GM23338 (cell line): ENCODE measurements at regions not wholly inside any gene's neighbourhood (a gene's known extent, or its start where the extent isn't known, plus 50 kb on each side); places are given as distances from the start of the nearest gene placed in this dataset.

ENCODE experiments used
- ATAC-seq: fragments of 200-7000 bp; cut with Tn5 transposase; 3 replicates; pipeline ENCODE4 v1.9.1; 2020
- DNase-seq: peaks from one replicate; pipeline ENCODE4 v3.0.0-alpha.2; 2015; ENCODE audit warnings: low spot score
- H2AFZ ChIP-seq: fragments of 200-600 bp; sonication (generic); 2 replicates; pipeline ENCODE4 v1.8.0; 2016; ENCODE audit warnings: antibody characterized with exemption, mild to moderate bottlenecking, moderate library complexity
- H3F3A ChIP-seq: fragments of 200-600 bp; sonication (generic); replicated peaks from 2 replicates; pipeline ENCODE4 v1.8.0; 2017; ENCODE audit warnings: antibody characterized with exemption, mixed run types, low read depth
- H3K27ac ChIP-seq: fragments of 200-600 bp; sonication (generic); 2 replicates; pipeline ENCODE4 v1.6.1; 2016; ENCODE audit warnings: low read depth
- H3K27me3 ChIP-seq: fragments of 200-600 bp; sonication (generic); 2 replicates; pipeline ENCODE4 v1.8.0; 2016; ENCODE audit warnings: mild to moderate bottlenecking, mixed run types, moderate library complexity; ENCODE audit not compliant: insufficient read depth
- H3K36me3 ChIP-seq: fragments of 200-600 bp; sonication (generic); 2 replicates; pipeline ENCODE4 v1.8.0; 2016; ENCODE audit warnings: mild to moderate bottlenecking; ENCODE audit not compliant: insufficient read depth
- H3K4me1 ChIP-seq: fragments of 200-600 bp; sonication (generic); 2 replicates; pipeline ENCODE4 v1.8.0; 2016; ENCODE audit warnings: mild to moderate bottlenecking, moderate library complexity; ENCODE audit not compliant: insufficient read depth
- H3K4me2 ChIP-seq: fragments of 200-600 bp; sonication (generic); 2 replicates; pipeline ENCODE4 v1.7.1; 2017; ENCODE audit warnings: mixed run types
- H3K4me3 ChIP-seq: fragments of 200-600 bp; sonication (generic); 2 replicates; pipeline ENCODE4 v1.6.1; 2016; ENCODE audit warnings: mixed run types
- H3K79me2 ChIP-seq: fragments of 200-600 bp; sonication (generic); replicated peaks from 2 replicates; pipeline ENCODE4 v1.8.0; 2017; ENCODE audit warnings: mild to moderate bottlenecking; ENCODE audit not compliant: insufficient read depth
- H3K9me2 ChIP-seq: fragments of 200-600 bp; sonication (generic); 2 replicates; pipeline ENCODE4 v1.8.0; 2017; ENCODE audit not compliant: insufficient read depth
- H4K20me1 ChIP-seq: fragments of 200-600 bp; sonication (generic); replicated peaks from 2 replicates; pipeline ENCODE4 v1.8.0; 2017; ENCODE audit warnings: mild to moderate bottlenecking; ENCODE audit not compliant: insufficient read depth
- H3K27ac Mint-ChIP-seq: 2 replicates; pipeline ENCODE4 v1.8.0; 2020; ENCODE audit warnings: inconsistent platforms, mild to moderate bottlenecking, moderate library complexity, mixed read lengths
- H3K27me3 Mint-ChIP-seq: 3 replicates; pipeline ENCODE4 v1.8.0; 2022; ENCODE audit warnings: low read depth, mild to moderate bottlenecking, moderate library complexity, mixed read lengths, inconsistent platforms; ENCODE audit not compliant: insufficient read depth, poor library complexity
- H3K36me3 Mint-ChIP-seq: 3 replicates; pipeline ENCODE4 v1.8.0; 2021; ENCODE audit warnings: low read depth, mild to moderate bottlenecking, inconsistent platforms, moderate library complexity, mixed read lengths
- H3K4me1 Mint-ChIP-seq: 3 replicates; pipeline ENCODE4 v1.8.0; 2020; ENCODE audit warnings: mild to moderate bottlenecking, inconsistent platforms, mixed read lengths
- H3K4me3 Mint-ChIP-seq: 3 replicates; pipeline ENCODE4 v1.8.0; 2021; ENCODE audit warnings: moderate library complexity, mild to moderate bottlenecking, inconsistent platforms, mixed read lengths
- H3K9me3 Mint-ChIP-seq: 3 replicates; pipeline ENCODE4 v1.8.0; 2020; ENCODE audit warnings: moderate library complexity, mild to moderate bottlenecking, inconsistent platforms, mixed read lengths
- CREB1 ChIP-seq: fragments of 250-450 bp; sonication (Bioruptor Pico); IDR thresholded peaks from 2 replicates; pipeline ENCODE4 v1.5.0; 2020; ENCODE audit warnings: low read depth, mild to moderate bottlenecking, moderate library complexity
- CTCF ChIP-seq, 2 experiments: fragments of 200-600 bp in 1 of 2; sonication (generic) in 1 of 2; conservative IDR thresholded peaks; 2 replicates each; pipeline versions ENCODE4 v1.5.1 to v1.6.1; 2016 to 2017; ENCODE audit warnings: antibody characterized with exemption in 2 of 2, low read depth in 2 of 2, mild to moderate bottlenecking in 2 of 2, moderate library complexity in 1 of 2
- ETS1 ChIP-seq: IDR thresholded peaks from 2 replicates; pipeline ENCODE4 v1.6.1; 2016; ENCODE audit warnings: antibody characterized with exemption
- JUNB ChIP-seq: IDR thresholded peaks from one replicate; pipeline ENCODE4 v1.6.1; 2016; ENCODE audit warnings: antibody characterized with exemption; ENCODE audit not compliant: unreplicated experiment
- STAT1 ChIP-seq: IDR thresholded peaks from one replicate; pipeline ENCODE4 v1.6.1; 2016; ENCODE audit warnings: antibody characterized with exemption; ENCODE audit not compliant: unreplicated experiment
- ZNF114 ChIP-seq: fragments of 250-450 bp; sonication (Bioruptor Pico); IDR thresholded peaks from 2 replicates; pipeline ENCODE4 v1.5.0; 2020; ENCODE audit warnings: mild to moderate bottlenecking, moderate library complexity
- TF ChIP-seq, protein P1 (sequence below): fragments of 250-450 bp; sonication (Bioruptor Pico); IDR thresholded peaks from 2 replicates; pipeline ENCODE4 v1.5.0; 2020; ENCODE audit warnings: mild to moderate bottlenecking, moderate library complexity

DNA sequence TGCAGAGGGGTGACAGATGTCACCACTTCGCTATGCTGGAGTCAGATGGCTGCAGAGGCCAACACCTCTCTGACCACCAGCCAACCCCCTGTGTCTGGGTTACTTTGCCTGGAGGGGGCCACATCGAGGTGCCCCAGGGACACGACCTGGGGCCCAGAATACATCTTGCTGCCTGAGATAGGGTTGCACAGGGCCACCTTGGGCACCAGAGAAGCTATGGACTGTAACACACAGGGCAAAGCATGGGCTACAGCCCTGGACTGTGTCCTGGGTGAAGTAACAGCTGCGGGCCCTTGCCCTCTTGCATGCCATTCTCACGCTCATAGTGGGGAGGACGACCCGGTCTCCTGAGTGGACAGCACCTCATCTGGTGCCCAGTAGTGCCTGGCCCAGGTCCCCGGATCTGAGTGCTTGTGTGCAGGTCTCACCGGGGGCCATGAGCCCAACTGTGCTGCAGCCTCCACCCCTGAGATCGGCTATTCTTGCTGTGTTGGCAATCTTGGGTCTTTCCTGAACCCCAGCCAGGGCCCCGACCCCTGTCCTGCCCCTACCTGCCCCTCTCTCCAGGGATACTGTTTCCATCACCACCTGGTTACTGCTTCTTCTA is 115.2 kb upstream of the GDF10 start (continued):
- no peak for TF ChIP-seq ETS1
- no peak for TF ChIP-seq STAT1
- TF ChIP-seq CREB1 (CRISPR knock-in tag), result no peak
- no peak for TF ChIP-seq CTCF (conservative IDR thresholded peaks at IDR 0.05; ENCODE audit: low read depth in 2 of 2)

- Histone ChIP-seq H3K4me3 (no peak overlapping the region), H3F3A (no peaks in the 10 kb centered on the region), H4K20me1 (no peaks in the 10 kb centered on the region), H3K79me2 (no peaks in the 10 kb centered on the region), H3K27me3 (no peaks in the 10 kb centered on the region), H3K27ac (no peak overlapping the region), H3K36me3 (no peaks in the 10 kb centered on the region), H3K4me2 (no peak overlapping the region), H2AFZ (no peak overlapping the region), H3K9me2 (0 out of 2 replicates have a peak, but pooled peaks cover 3% of the 10 kb centered on the region), H3K4me1 (no peaks in the 10 kb centered on the region)
- no peak for DNase-seq
- ATAC-seq, result no peak
- peaks cover 4% of the 10 kb centered on the region; the same call in 2 of the 3 replicates for H3K4me1 Mint-ChIP-seq
- H3K9me3 Mint-ChIP-seq, result peaks cover 6% of the 10 kb centered on the region; the same call in 2 of the 3 replicates
- no peak overlapping the region for H3K27ac Mint-ChIP-seq
- H3K36me3 Mint-ChIP-seq, result no peaks in the 10 kb centered on the region
- peaks cover 4% of the 10 kb centered on the region for H3K27me3 Mint-ChIP-seq
- H3K4me3 Mint-ChIP-seq, result no peak overlapping the region
- TF ChIP-seq JUNB (no peak), ZNF114 (CRISPR knock-in tag) (no peak), CTCF (conservative IDR thresholded peaks at IDR 0.05; ENCODE audit: low read depth in 2 of 2) (no peak), CREB1 (CRISPR knock-in tag) (no peak), ETS1 (no peak)
- TF ChIP-seq, protein P1, sequence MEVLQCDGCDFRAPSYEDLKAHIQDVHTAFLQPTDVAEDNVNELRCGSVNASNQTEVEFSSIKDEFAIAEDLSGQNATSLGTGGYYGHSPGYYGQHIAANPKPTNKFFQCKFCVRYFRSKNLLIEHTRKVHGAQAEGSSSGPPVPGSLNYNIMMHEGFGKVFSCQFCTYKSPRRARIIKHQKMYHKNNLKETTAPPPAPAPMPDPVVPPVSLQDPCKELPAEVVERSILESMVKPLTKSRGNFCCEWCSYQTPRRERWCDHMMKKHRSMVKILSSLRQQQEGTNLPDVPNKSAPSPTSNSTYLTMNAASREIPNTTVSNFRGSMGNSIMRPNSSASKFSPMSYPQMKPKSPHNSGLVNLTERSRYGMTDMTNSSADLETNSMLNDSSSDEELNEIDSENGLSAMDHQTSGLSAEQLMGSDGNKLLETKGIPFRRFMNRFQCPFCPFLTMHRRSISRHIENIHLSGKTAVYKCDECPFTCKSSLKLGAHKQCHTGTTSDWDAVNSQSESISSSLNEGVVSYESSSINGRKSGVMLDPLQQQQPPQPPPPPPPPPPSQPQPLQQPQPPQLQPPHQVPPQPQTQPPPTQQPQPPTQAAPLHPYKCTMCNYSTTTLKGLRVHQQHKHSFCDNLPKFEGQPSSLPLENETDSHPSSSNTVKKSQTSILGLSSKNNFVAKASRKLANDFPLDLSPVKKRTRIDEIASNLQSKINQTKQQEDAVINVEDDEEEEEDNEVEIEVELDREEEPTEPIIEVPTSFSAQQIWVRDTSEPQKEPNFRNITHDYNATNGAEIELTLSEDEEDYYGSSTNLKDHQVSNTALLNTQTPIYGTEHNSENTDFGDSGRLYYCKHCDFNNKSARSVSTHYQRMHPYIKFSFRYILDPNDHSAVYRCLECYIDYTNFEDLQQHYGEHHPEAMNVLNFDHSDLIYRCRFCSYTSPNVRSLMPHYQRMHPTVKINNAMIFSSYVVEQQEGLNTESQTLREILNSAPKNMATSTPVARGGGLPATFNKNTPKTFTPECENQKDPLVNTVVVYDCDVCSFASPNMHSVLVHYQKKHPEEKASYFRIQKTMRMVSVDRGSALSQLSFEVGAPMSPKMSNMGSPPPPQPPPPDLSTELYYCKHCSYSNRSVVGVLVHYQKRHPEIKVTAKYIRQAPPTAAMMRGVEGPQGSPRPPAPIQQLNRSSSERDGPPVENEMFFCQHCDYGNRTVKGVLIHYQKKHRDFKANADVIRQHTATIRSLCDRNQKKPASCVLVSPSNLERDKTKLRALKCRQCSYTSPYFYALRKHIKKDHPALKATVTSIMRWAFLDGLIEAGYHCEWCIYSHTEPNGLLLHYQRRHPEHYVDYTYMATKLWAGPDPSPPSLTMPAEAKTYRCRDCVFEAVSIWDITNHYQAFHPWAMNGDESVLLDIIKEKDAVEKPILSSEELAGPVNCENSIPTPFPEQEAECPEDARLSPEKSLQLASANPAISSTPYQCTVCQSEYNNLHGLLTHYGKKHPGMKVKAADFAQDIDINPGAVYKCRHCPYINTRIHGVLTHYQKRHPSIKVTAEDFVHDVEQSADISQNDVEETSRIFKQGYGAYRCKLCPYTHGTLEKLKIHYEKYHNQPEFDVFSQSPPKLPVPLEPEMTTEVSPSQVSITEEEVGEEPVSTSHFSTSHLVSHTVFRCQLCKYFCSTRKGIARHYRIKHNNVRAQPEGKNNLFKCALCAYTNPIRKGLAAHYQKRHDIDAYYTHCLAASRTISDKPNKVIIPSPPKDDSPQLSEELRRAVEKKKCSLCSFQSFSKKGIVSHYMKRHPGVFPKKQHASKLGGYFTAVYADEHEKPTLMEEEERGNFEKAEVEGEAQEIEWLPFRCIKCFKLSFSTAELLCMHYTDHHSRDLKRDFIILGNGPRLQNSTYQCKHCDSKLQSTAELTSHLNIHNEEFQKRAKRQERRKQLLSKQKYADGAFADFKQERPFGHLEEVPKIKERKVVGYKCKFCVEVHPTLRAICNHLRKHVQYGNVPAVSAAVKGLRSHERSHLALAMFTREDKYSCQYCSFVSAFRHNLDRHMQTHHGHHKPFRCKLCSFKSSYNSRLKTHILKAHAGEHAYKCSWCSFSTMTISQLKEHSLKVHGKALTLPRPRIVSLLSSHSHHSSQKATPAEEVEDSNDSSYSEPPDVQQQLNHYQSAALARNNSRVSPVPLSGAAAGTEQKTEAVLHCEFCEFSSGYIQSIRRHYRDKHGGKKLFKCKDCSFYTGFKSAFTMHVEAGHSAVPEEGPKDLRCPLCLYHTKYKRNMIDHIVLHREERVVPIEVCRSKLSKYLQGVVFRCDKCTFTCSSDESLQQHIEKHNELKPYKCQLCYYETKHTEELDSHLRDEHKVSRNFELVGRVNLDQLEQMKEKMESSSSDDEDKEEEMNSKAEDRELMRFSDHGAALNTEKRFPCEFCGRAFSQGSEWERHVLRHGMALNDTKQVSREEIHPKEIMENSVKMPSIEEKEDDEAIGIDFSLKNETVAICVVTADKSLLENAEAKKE, result no peak
Observed at GRCh38 chr10:47186941-47187340, 113.1 kb upstream of the GDF10 start.
